ENCODE measurements at regions not wholly inside any gene's neighbourhood (a gene's known extent, or its start where the extent isn't known, plus 50 kb on each side); places are given as distances from the start of the nearest gene placed in this dataset.

DNA sequence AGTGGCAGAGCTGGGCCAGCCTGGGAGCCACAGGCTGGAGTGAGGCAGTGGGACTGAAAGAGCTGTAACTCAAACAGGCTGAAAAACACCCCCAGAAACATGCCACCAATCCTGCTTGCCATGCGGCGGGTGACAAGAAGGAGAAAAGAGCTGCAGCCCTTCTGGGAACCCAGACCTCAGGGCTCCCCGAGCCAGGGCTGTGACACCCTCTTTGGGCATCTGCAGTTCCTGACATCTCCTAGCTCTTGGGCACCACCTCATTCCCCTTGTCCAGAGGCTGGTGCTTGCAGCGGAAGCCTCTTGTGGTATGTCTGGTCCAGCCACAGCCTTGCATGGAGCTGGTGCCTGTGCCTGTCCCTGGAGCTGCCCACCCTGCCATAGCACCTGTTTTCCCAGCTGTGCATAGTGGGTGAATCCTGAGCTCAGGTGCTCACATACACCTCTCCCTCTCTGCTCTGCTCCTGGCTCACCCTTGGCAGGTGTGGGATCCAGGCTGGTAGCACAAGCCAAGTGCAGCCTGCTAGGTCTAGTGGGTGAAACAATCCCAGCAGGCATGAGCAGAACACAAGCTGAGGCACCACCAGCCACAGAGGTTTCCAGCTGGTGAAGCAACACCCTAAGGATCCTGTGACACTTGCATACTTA lies 149.0 kb downstream of the CXXC4 start:
- H4K20me1 ChIP-seq (ENCODE audit: insufficient read depth, poor library complexity, severe bottlenecking) = no peaks in the 10 kb centered on the region
- no peak overlapping the region for H3K4me3 ChIP-seq
- DNase-seq (ENCODE audit: low spot score) = no peak
- H3K9me2 ChIP-seq (replicated peaks; ENCODE audit: insufficient read depth) = no peaks in the 10 kb centered on the region
- TF ChIP-seq EZH2phosphoT487 (IDR thresholded peaks at IDR 0.05; ENCODE audit: low read depth, severe bottlenecking, unreplicated experiment) (no peak), EZH2 (IDR thresholded peaks at IDR 0.05; ENCODE audit: borderline replicate concordance) (no peak)
- TF ChIP-seq, protein P1, sequence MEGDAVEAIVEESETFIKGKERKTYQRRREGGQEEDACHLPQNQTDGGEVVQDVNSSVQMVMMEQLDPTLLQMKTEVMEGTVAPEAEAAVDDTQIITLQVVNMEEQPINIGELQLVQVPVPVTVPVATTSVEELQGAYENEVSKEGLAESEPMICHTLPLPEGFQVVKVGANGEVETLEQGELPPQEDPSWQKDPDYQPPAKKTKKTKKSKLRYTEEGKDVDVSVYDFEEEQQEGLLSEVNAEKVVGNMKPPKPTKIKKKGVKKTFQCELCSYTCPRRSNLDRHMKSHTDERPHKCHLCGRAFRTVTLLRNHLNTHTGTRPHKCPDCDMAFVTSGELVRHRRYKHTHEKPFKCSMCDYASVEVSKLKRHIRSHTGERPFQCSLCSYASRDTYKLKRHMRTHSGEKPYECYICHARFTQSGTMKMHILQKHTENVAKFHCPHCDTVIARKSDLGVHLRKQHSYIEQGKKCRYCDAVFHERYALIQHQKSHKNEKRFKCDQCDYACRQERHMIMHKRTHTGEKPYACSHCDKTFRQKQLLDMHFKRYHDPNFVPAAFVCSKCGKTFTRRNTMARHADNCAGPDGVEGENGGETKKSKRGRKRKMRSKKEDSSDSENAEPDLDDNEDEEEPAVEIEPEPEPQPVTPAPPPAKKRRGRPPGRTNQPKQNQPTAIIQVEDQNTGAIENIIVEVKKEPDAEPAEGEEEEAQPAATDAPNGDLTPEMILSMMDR (IDR thresholded peaks at IDR 0.05; ENCODE audit: poor library complexity) = no peak
- H3K27me3 ChIP-seq = no peaks in the 10 kb centered on the region
- no peak overlapping the region for H2AFZ ChIP-seq
- no peaks in the 10 kb centered on the region for H3K36me3 ChIP-seq (replicated peaks; ENCODE audit: insufficient read depth, low read depth)
- H3K4me2 ChIP-seq = no peak overlapping the region
- no peaks in the 10 kb centered on the region for H3K9me3 ChIP-seq (ENCODE audit: low read depth)
- no peaks in the 10 kb centered on the region for H3K79me2 ChIP-seq
- no peaks in the 10 kb centered on the region for H3K4me1 ChIP-seq (ENCODE audit: insufficient read depth)
- 88% methylated on average over 3 of the region's 4 CpGs for whole genome bisulfite sequencing (ENCODE audit: low lambda C conversion rate, missing lambda C conversion rate)
- H3K27ac ChIP-seq = no peak overlapping the region

DNA sequence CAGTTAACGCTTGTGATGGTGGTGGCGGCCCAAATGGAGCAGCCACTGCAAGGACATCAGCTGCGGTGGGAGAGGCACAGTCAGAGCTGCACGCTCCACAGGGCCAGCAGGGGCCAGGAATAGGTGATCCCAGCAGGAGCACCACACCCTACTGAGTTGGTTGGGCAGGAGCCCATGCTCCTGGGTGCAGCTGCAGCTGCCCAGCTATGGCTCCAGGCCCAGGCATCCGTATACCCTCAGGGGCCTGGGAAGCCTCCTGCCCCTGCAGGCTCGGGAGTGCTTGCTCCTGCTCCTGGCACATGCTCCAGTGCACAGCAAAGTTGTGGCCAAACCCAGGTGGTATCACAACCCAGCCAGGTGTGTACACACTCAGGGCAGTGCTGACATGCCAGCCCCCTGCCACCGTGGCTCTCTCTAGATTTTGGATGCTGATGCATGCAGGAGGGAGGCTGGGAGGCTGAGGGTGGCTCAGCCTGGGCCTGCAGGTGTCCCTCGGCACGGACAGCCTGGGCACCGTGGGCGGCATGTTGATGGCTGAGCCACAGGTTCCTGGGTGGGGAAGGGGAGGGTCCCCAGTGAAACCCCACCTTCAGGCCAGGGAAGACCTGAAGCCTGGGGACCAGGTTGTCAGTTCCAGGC lies 150.2 kb downstream of the CXXC4 start:
- no peak overlapping the region for H3K4me3 ChIP-seq
- H3K9me3 ChIP-seq (ENCODE audit: low read depth) = no peaks in the 10 kb centered on the region
- H3K4me1 ChIP-seq (ENCODE audit: insufficient read depth) = no peaks in the 10 kb centered on the region
- no peak for DNase-seq (ENCODE audit: low spot score)
- no peak overlapping the region for H2AFZ ChIP-seq
- H3K79me2 ChIP-seq = no peaks in the 10 kb centered on the region
- no peak overlapping the region for H3K4me2 ChIP-seq
- H3K27me3 ChIP-seq = no peaks in the 10 kb centered on the region
- no peaks in the 10 kb centered on the region for H3K36me3 ChIP-seq (replicated peaks; ENCODE audit: insufficient read depth, low read depth)
- H3K9me2 ChIP-seq (replicated peaks; ENCODE audit: insufficient read depth) = no peaks in the 10 kb centered on the region
- 90% methylated on average over 11 of the region's 11 CpGs for WGBS (ENCODE audit: low lambda C conversion rate, missing lambda C conversion rate)
- TF ChIP-seq EZH2phosphoT487 (IDR thresholded peaks at IDR 0.05; ENCODE audit: low read depth, severe bottlenecking, unreplicated experiment) = no peak
- no peak for TF ChIP-seq EZH2 (IDR thresholded peaks at IDR 0.05; ENCODE audit: borderline replicate concordance)
- TF ChIP-seq, protein P1 (IDR thresholded peaks at IDR 0.05; ENCODE audit: poor library complexity) = no peak
- H3K27ac ChIP-seq = no peak overlapping the region
- H4K20me1 ChIP-seq (ENCODE audit: insufficient read depth, poor library complexity, severe bottlenecking) = no peaks in the 10 kb centered on the region

DNA sequence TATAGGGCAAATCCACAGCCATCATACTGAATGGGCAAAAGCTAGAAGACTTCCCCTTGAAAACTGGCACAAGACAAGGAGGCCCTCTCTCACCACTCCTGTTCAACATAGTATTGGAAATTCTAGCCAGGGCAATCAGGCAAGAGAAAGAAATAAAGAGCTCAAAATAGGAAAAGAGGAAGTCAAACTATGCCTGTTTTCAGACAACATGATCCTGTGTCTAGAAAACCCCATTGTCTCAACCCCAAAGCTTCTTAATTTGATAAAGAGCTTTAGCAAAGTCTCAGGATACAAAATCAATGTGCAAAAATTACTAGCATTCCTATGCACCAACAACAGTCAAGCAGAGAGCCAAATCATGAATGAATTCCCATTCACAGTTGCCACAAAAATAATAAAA lies 160.3 kb downstream of the CXXC4 start:
- no peaks in the 10 kb centered on the region for H4K20me1 ChIP-seq (ENCODE audit: insufficient read depth, poor library complexity, severe bottlenecking)
- H3K27ac ChIP-seq = no peak overlapping the region
- no peaks in the 10 kb centered on the region for H3K79me2 ChIP-seq
- no peak for DNase-seq (ENCODE audit: low spot score)
- H2AFZ ChIP-seq = no peak overlapping the region
- no peaks in the 10 kb centered on the region for H3K9me3 ChIP-seq (ENCODE audit: low read depth)
- no peaks in the 10 kb centered on the region for H3K4me1 ChIP-seq (ENCODE audit: insufficient read depth)
- no peaks in the 10 kb centered on the region for H3K27me3 ChIP-seq
- no peak overlapping the region for H3K4me2 ChIP-seq
- no peak overlapping the region for H3K4me3 ChIP-seq
- TF ChIP-seq EZH2phosphoT487 (IDR thresholded peaks at IDR 0.05; ENCODE audit: low read depth, severe bottlenecking, unreplicated experiment) = no peak
- TF ChIP-seq, protein P1 (IDR thresholded peaks at IDR 0.05; ENCODE audit: poor library complexity) = no peak
- TF ChIP-seq EZH2 (IDR thresholded peaks at IDR 0.05; ENCODE audit: borderline replicate concordance) = no peak
- H3K9me2 ChIP-seq (replicated peaks; ENCODE audit: insufficient read depth) = no peaks in the 10 kb centered on the region
- no peaks in the 10 kb centered on the region for H3K36me3 ChIP-seq (replicated peaks; ENCODE audit: insufficient read depth, low read depth)
